ENCODE measurements at regions not wholly inside any gene's neighbourhood (a gene's known extent, or its start where the extent isn't known, plus 50 kb on each side); places are given as distances from the start of the nearest gene placed in this dataset.

DNA sequence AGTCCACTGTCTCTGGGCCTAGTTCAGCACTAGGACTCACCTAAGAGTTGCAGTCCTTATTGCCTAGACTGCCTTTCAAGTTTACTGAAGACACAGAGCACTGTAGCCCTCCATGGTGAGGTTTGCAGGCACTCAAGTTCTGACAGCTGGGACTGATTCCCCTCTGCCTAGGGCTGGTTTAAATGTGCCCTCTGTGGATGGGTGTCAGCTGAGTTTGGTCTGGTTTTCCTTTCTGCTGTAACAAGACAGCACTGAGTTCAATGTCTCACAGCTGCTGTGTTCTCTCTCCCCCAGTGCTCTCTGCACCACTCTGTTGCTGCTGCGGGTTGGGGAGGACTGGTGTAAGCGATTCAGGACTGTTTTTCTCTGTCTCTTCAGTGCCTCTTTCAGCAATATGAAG is 75.2 kb upstream of the C1orf21 start:
- Histone ChIP-seq H2AFZ (replicated peaks; ENCODE audit: low read length, poor library complexity) (no peak overlapping the region), H2AK9ac (replicated peaks; ENCODE audit: low read depth, low read length, poor library complexity) (no peak overlapping the region), H3K23ac (ENCODE audit: low read depth, low read length) (no peak overlapping the region), H2BK5ac (ENCODE audit: low read depth, low read length, poor library complexity, severe bottlenecking) (no peak overlapping the region), H4K8ac (ENCODE audit: low read depth in 2 of 2, low read length in 2 of 2) (no peak overlapping the region), H3K4me3 (ENCODE audit: insufficient read depth, low read depth, low read length) (no peak overlapping the region), H3K79me1 (ENCODE audit: low read depth in 1 of 2, low read length in 2 of 2) (no peaks in the 10 kb centered on the region), H3K56ac (ENCODE audit: extremely low read depth, insufficient read depth, low read length) (no peak overlapping the region), H4K20me1 (ENCODE audit: insufficient read depth, low read length) (no peaks in the 10 kb centered on the region), H3K27me3 (ENCODE audit: control insufficient read depth, insufficient read depth, low read length) (no peaks in the 10 kb centered on the region), H2AK5ac (ENCODE audit: low read depth, low read length) (no peak overlapping the region), H3K4ac (ENCODE audit: low read depth, low read length) (no peak overlapping the region), H2BK20ac (ENCODE audit: low read depth, low read length) (0 out of 2 replicates have a peak overlapping the region, but pooled peaks have one; percentile 7), H3K18ac (ENCODE audit: low read depth, low read length) (no peak overlapping the region), H3K4me2 (ENCODE audit: low read depth, low read length) (no peak overlapping the region), H3K36me3 (ENCODE audit: control insufficient read depth, insufficient read depth, low read length) (no peaks in the 10 kb centered on the region), H4K5ac (ENCODE audit: low read depth, low read length) (no peak overlapping the region), H3K4me1 (ENCODE audit: control insufficient read depth, insufficient read depth, low read length) (no peaks in the 10 kb centered on the region; the same call in 1 of the 2 replicates), H4K91ac (ENCODE audit: insufficient read depth, low read depth, low read length) (no peak overlapping the region), H3K9me3 (ENCODE audit: control insufficient read depth, insufficient read depth, low read length) (no peaks in the 10 kb centered on the region), H3K9me1 (ENCODE audit: insufficient read depth, low read length) (no peaks in the 10 kb centered on the region), H3K27ac (ENCODE audit: insufficient read depth, low read length) (no peak overlapping the region), H3K9ac (ENCODE audit: low read depth, low read length) (no peak overlapping the region), H2BK120ac (ENCODE audit: low read depth, low read length) (no peak overlapping the region), H2BK15ac (ENCODE audit: low read depth, low read length) (no peak overlapping the region), H3K14ac (replicated peaks; ENCODE audit: low read depth, low read length) (no peak overlapping the region)
- ChIA-PET CTCF (no interaction called here), POLR2A (ENCODE audit: unreplicated experiment) (no interaction called here)
- no TSS peak for BruUV-seq (replicated peaks)
- DNase-seq, result no peak
- in situ Hi-C loops (cut with MboI; ENCODE audit: low sequenced_read_pairs), result no loop called here
- ATAC-seq (ENCODE audit: low read depth), result no peak
- no CpG with 5 or more reads among the region's 2 CpGs for WGBS, 2 experiments (ENCODE audit: extremely low coverage in 2 of 2, insufficient read length in 1 of 2)
- dilution Hi-C loops (cut with HindIII; ENCODE audit: low sequenced_read_pairs, unreplicated experiment), result no loop called here
- TF ChIP-seq, protein P1, sequence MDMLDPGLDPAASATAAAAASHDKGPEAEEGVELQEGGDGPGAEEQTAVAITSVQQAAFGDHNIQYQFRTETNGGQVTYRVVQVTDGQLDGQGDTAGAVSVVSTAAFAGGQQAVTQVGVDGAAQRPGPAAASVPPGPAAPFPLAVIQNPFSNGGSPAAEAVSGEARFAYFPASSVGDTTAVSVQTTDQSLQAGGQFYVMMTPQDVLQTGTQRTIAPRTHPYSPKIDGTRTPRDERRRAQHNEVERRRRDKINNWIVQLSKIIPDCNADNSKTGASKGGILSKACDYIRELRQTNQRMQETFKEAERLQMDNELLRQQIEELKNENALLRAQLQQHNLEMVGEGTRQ (IDR thresholded peaks at IDR 0.05; ENCODE audit: low read depth, low read length), result no peak
- TF ChIP-seq, protein P2, sequence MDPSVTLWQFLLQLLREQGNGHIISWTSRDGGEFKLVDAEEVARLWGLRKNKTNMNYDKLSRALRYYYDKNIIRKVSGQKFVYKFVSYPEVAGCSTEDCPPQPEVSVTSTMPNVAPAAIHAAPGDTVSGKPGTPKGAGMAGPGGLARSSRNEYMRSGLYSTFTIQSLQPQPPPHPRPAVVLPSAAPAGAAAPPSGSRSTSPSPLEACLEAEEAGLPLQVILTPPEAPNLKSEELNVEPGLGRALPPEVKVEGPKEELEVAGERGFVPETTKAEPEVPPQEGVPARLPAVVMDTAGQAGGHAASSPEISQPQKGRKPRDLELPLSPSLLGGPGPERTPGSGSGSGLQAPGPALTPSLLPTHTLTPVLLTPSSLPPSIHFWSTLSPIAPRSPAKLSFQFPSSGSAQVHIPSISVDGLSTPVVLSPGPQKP (IDR thresholded peaks at IDR 0.05; ENCODE audit: borderline replicate concordance, low read depth, low read length), result no peak
- intact Hi-C loops (cut with micrococcal nuclease), result no loop called here
